AG04449 (cell line): ENCODE measurements at regions not wholly inside any gene's neighbourhood (a gene's known extent, or its start where the extent isn't known, plus 50 kb on each side); places are given as distances from the start of the nearest gene placed in this dataset.

Source experiments
- CTCF ChIA-PET: fragments of 350-600 bp; formaldehyde crosslinking; extraction: SDS; loops from one replicate; lab custom pipeline; 2021; ENCODE audit warnings: antibody characterized with exemption; lab: Yijun Ruan, JAX
- POLR2A ChIA-PET: fragments of 400-600, 350-600 bp; formaldehyde crosslinking; extraction: SDS; loops from one replicate; lab custom pipeline; 2020; ENCODE audit warnings: antibody characterized with exemption, inconsistent platforms; lab: Yijun Ruan, JAX
- DNase-seq: peaks from one replicate; pipeline ENCODE4 v3.0.0-alpha.2; 2010; ENCODE audit warnings: low read depth, low spot score
- H3K4me3 ChIP-seq: 2 replicates; pipeline ENCODE4 v1.5.1; 2011; ENCODE audit warnings: low read depth, mild to moderate bottlenecking, control low read depth, low read length
- CTCF ChIP-seq: IDR thresholded peaks from one replicate; pipeline ENCODE4 v1.5.1; 2011; ENCODE audit warnings: mild to moderate bottlenecking, moderate library complexity, low read length, control low read depth, inconsistent platforms; ENCODE audit not compliant: insufficient read depth; ENCODE audit errors: missing control alignments

GRCh38 chr3:117059067-117059955, 349.7 kb downstream of the TUSC7 start:
- H3K4me3 ChIP-seq, result no peak overlapping the region
- DNase-seq, result no peak
- ChIA-PET POLR2A (no interaction called here), CTCF (interaction anchor here (0.6 to 2.1 kb wide), 27 partner anchors 8 to 466 kb away, joined by 3 to 13 read pairs (median 4); no protein-coding TSS in a partner anchor)
- peak; percentile 3 for TF ChIP-seq CTCF

- DNase-seq, result no peak
- no peak overlapping the region for H3K4me3 ChIP-seq
- no peak for TF ChIP-seq CTCF
- POLR2A ChIA-PET, result no interaction called here
- CTCF ChIA-PET, result interaction anchor here (1.4 to 2.1 kb wide), 5 partner anchors 19 to 465 kb away, joined by 3 to 13 read pairs (median 6); no protein-coding TSS in a partner anchor
These were observed 350.3 kb downstream of the TUSC7 start for GRCh38 chr3:117059956-117060270.

- H3K4me3 ChIP-seq, result no peak overlapping the region
- ChIA-PET POLR2A (no interaction called here), CTCF (interaction anchor here (2.3 kb wide), 1 partner anchor 11 kb away, joined by 5 read pairs; no protein-coding TSS in a partner anchor)
- no peak for TF ChIP-seq CTCF
- peak; percentile 33 for DNase-seq
These were observed 354.4 kb downstream of the TUSC7 start for GRCh38 chr3:117063930-117064329.

- POLR2A ChIA-PET, result no interaction called here
- CTCF ChIA-PET, result no interaction called here
- no peak for DNase-seq
- TF ChIP-seq CTCF, result no peak
- H3K4me3 ChIP-seq, result no peak overlapping the region
These were observed 358.7 kb downstream of the TUSC7 start for GRCh38 chr3:117068301-117068700.

- ChIA-PET POLR2A (no interaction called here), CTCF (no interaction called here)
- TF ChIP-seq CTCF, result no peak
- DNase-seq, result no peak
- H3K4me3 ChIP-seq, result no peak overlapping the region
These were observed 365.2 kb downstream of the TUSC7 start for GRCh38 chr3:117074826-117075225.

GRCh38 chr3:117079997-117080396, 370.4 kb downstream of the TUSC7 start:
- CTCF ChIA-PET, result interaction anchor here (2.5 kb wide), 1 partner anchor 19 kb away, joined by 7 read pairs; no protein-coding TSS in a partner anchor
- H3K4me3 ChIP-seq, result no peak overlapping the region
- POLR2A ChIA-PET, result no interaction called here
- no peak for TF ChIP-seq CTCF
- DNase-seq, result no peak
